ENCODE measurements at regions not wholly inside any gene's neighbourhood (a gene's known extent, or its start where the extent isn't known, plus 50 kb on each side); places are given as distances from the start of the nearest gene placed in this dataset.
"Not testable (repeated sequence)": the region's sequence is repeated elsewhere in the genome, so short reads cannot be mapped to it uniquely, and the experiment has no call there.

GRCh38 chr4:115453416-115453815, 340.0 kb upstream of the NDST4 start:
- ChIA-PET CTCF (no interaction called here), POLR2A (no interaction called here)
- TF ChIP-seq CTCF (IDR thresholded peaks at IDR 0.05; ENCODE audit: insufficient read depth in 1 of 2, low read depth in 1 of 2, low read length in 1 of 2, severe bottlenecking in 1 of 2, unreplicated experiment in 1 of 2) = no peak
- Mint-ChIP-seq H3K4me3 (ENCODE audit: unreplicated experiment) (no peak overlapping the region), H3K9me3 (ENCODE audit: unreplicated experiment) (no peaks in the 10 kb centered on the region), H3K27me3 (ENCODE audit: insufficient read depth, unreplicated experiment) (peaks cover 2% of the 10 kb centered on the region), H3K36me3 (ENCODE audit: insufficient read depth, unreplicated experiment) (no peaks in the 10 kb centered on the region), H3K27ac (ENCODE audit: unreplicated experiment) (no peak overlapping the region), H3K4me1 (ENCODE audit: low read depth, unreplicated experiment) (no peaks in the 10 kb centered on the region)
- no TSS peak for BruUV-seq (replicated peaks)
- Histone ChIP-seq H3K27me3 (replicated peaks; ENCODE audit: control insufficient read depth, insufficient read depth, low read length) (no peaks in the 10 kb centered on the region), H3K4me3 (ENCODE audit: low read depth, low read length) (no peak overlapping the region), H3K36me3 (ENCODE audit: control insufficient read depth, insufficient read depth, low read length) (no peaks in the 10 kb centered on the region), H3K9me3 (no peaks in the 10 kb centered on the region), H3K4me1 (no peaks in the 10 kb centered on the region)
- intact Hi-C loops (cut with micrococcal nuclease; ENCODE audit: unreplicated experiment) = no loop called here
- no peak for DNase-seq

- H3K4me1 Mint-ChIP-seq (ENCODE audit: low read depth, unreplicated experiment); H3K4me3 Mint-ChIP-seq (ENCODE audit: unreplicated experiment); H3K4me3 ChIP-seq (ENCODE audit: low read depth, low read length); H3K27ac Mint-ChIP-seq (ENCODE audit: unreplicated experiment); H3K27me3 Mint-ChIP-seq (ENCODE audit: insufficient read depth, unreplicated experiment); CTCF ChIA-PET; H3K36me3 ChIP-seq (ENCODE audit: control insufficient read depth, insufficient read depth, low read length); intact Hi-C loops (cut with micrococcal nuclease; ENCODE audit: unreplicated experiment); H3K9me3 Mint-ChIP-seq (ENCODE audit: unreplicated experiment); DNase-seq; POLR2A ChIA-PET; H3K27me3 ChIP-seq (replicated peaks; ENCODE audit: control insufficient read depth, insufficient read depth, low read length); H3K9me3 ChIP-seq; H3K36me3 Mint-ChIP-seq (ENCODE audit: insufficient read depth, unreplicated experiment); H3K4me1 ChIP-seq; BruUV-seq (replicated peaks): not testable (repeated sequence)
These were observed 338.8 kb upstream of the NDST4 start for GRCh38 chr4:115452229-115452628.

- H3K27me3 ChIP-seq (replicated peaks; ENCODE audit: control insufficient read depth, insufficient read depth, low read length) = no peaks in the 10 kb centered on the region
- DNase-seq = no peak
- H3K4me3 ChIP-seq (ENCODE audit: low read depth, low read length) = no peak overlapping the region
- Mint-ChIP-seq H3K27me3 (ENCODE audit: insufficient read depth, unreplicated experiment) (no peaks in the 10 kb centered on the region), H3K4me3 (ENCODE audit: unreplicated experiment) (no peak overlapping the region), H3K27ac (ENCODE audit: unreplicated experiment) (no peak overlapping the region), H3K36me3 (ENCODE audit: insufficient read depth, unreplicated experiment) (no peaks in the 10 kb centered on the region), H3K9me3 (ENCODE audit: unreplicated experiment) (no peaks in the 10 kb centered on the region), H3K4me1 (ENCODE audit: low read depth, unreplicated experiment) (no peaks in the 10 kb centered on the region)
- H3K36me3 ChIP-seq (ENCODE audit: control insufficient read depth, insufficient read depth, low read length) = no peaks in the 10 kb centered on the region
- H3K4me1 ChIP-seq = no peaks in the 10 kb centered on the region
- no TSS peak for BruUV-seq (replicated peaks)
- POLR2A ChIA-PET = no interaction called here
- no peaks in the 10 kb centered on the region for H3K9me3 ChIP-seq
- TF ChIP-seq CTCF (IDR thresholded peaks at IDR 0.05; ENCODE audit: insufficient read depth in 1 of 2, low read depth in 1 of 2, low read length in 1 of 2, severe bottlenecking in 1 of 2, unreplicated experiment in 1 of 2) = no peak
- intact Hi-C loops (cut with micrococcal nuclease; ENCODE audit: unreplicated experiment) = no loop called here
- CTCF ChIA-PET = no interaction called here
These were observed 324.3 kb upstream of the NDST4 start for GRCh38 chr4:115437739-115438138.

- H3K27ac Mint-ChIP-seq (ENCODE audit: unreplicated experiment) = no peak overlapping the region
- Histone ChIP-seq H3K27me3 (replicated peaks; ENCODE audit: control insufficient read depth, insufficient read depth, low read length) (no peaks in the 10 kb centered on the region), H3K4me1 (no peaks in the 10 kb centered on the region), H3K4me3 (ENCODE audit: low read depth, low read length) (no peak overlapping the region), H3K9me3 (no peaks in the 10 kb centered on the region), H3K36me3 (ENCODE audit: control insufficient read depth, insufficient read depth, low read length) (no peaks in the 10 kb centered on the region)
- no peak for DNase-seq
- CTCF ChIA-PET = no interaction called here
- POLR2A ChIA-PET = no interaction called here
- no TSS peak for BruUV-seq (replicated peaks)
- H3K4me1 Mint-ChIP-seq (ENCODE audit: low read depth, unreplicated experiment) = no peaks in the 10 kb centered on the region
- no peaks in the 10 kb centered on the region for H3K27me3 Mint-ChIP-seq (ENCODE audit: insufficient read depth, unreplicated experiment)
- H3K36me3 Mint-ChIP-seq (ENCODE audit: insufficient read depth, unreplicated experiment) = no peaks in the 10 kb centered on the region
- intact Hi-C loops (cut with micrococcal nuclease; ENCODE audit: unreplicated experiment) = no loop called here
- no peaks in the 10 kb centered on the region for H3K9me3 Mint-ChIP-seq (ENCODE audit: unreplicated experiment)
- H3K4me3 Mint-ChIP-seq (ENCODE audit: unreplicated experiment) = no peak overlapping the region
- TF ChIP-seq CTCF (IDR thresholded peaks at IDR 0.05; ENCODE audit: insufficient read depth in 1 of 2, low read depth in 1 of 2, low read length in 1 of 2, severe bottlenecking in 1 of 2, unreplicated experiment in 1 of 2) = no peak
These were observed 320.1 kb upstream of the NDST4 start for GRCh38 chr4:115433491-115433890.
